Activated CD8-positive, alpha-beta memory T cell treated with anti-CD3 and anti-CD28 coated beads, Interleukin-2, amount 50 U/mL, for 24 hours (primary cell): ENCODE measurements at regions not wholly inside any gene's neighbourhood (a gene's known extent, or its start where the extent isn't known, plus 50 kb on each side); places are given as distances from the start of the nearest gene placed in this dataset.
"Not testable (repeated sequence)": the region's sequence is repeated elsewhere in the genome, so short reads cannot be mapped to it uniquely, and the experiment has no call there.

ENCODE experiments used
- DNase-seq: peaks from one replicate; pipeline ENCODE4 v3.0.0-alpha.2; 2020; ENCODE audit errors: extremely low read depth

GRCh38 chr10:64014281-64014680 lies 493.1 kb downstream of the REEP3 start:
- DNase-seq: no peak

GRCh38 chr10:64023926-64024470 lies 502.8 kb downstream of the REEP3 start:
- no peak for DNase-seq

- no peak for DNase-seq
These were observed 512.5 kb downstream of the REEP3 start for GRCh38 chr10:64033711-64034110.

- DNase-seq: no peak
These were observed 515.2 kb downstream of the REEP3 start for GRCh38 chr10:64036321-64036930.

GRCh38 chr10:64037071-64037661 lies 516.0 kb downstream of the REEP3 start:
- DNase-seq: no peak

GRCh38 chr10:64038107-64038506 lies 516.9 kb downstream of the REEP3 start:
- no peak for DNase-seq

- DNase-seq: no peak
These were observed 518.0 kb downstream of the REEP3 start for GRCh38 chr10:64039198-64039597.

GRCh38 chr10:64040781-64041180 lies 519.6 kb downstream of the REEP3 start:
- no peak for DNase-seq

- peak; percentile 46 for DNase-seq
These were observed 520.2 kb downstream of the REEP3 start for GRCh38 chr10:64041185-64041988.

GRCh38 chr10:64041989-64042490 lies 520.8 kb downstream of the REEP3 start:
- no peak for DNase-seq

GRCh38 chr10:64044098-64044497 lies 522.9 kb downstream of the REEP3 start:
- DNase-seq: no peak

- not testable (repeated sequence) for DNase-seq
These were observed 523.9 kb downstream of the REEP3 start for GRCh38 chr10:64044957-64045632.

GRCh38 chr10:64054392-64054791 lies 533.2 kb downstream of the REEP3 start:
- DNase-seq: no peak

- DNase-seq: no peak
These were observed 538.7 kb downstream of the REEP3 start for GRCh38 chr10:64059884-64060283.

- DNase-seq: no peak
These were observed 539.2 kb downstream of the REEP3 start for GRCh38 chr10:64060389-64060788.

GRCh38 chr10:64062793-64063192 lies 541.6 kb downstream of the REEP3 start:
- no peak for DNase-seq

GRCh38 chr10:64067009-64067606 lies 545.9 kb downstream of the REEP3 start:
- no peak for DNase-seq

GRCh38 chr10:64067859-64068258 lies 546.7 kb downstream of the REEP3 start:
- no peak for DNase-seq

- DNase-seq: no peak
These were observed 549.0 kb downstream of the REEP3 start for GRCh38 chr10:64070241-64070640.

- DNase-seq: no peak
These were observed 550.0 kb downstream of the REEP3 start for GRCh38 chr10:64071218-64071617.

- no peak for DNase-seq
These were observed 554.4 kb downstream of the REEP3 start for GRCh38 chr10:64075604-64076003.
